H1 (cell line): ENCODE measurements at regions not wholly inside any gene's neighbourhood (a gene's known extent, or its start where the extent isn't known, plus 50 kb on each side); places are given as distances from the start of the nearest gene placed in this dataset.

Experiments
- CTCF ChIA-PET: fragments of 300-600 bp; sonication (Branson Sonifier 250); formaldehyde crosslinking; loops from one replicate; lab custom pipeline; 2021; ENCODE audit not compliant: partially characterized antibody; lab: Charles Lee
- POLR2A ChIA-PET: fragments of 300-600 bp; sonication (Branson Sonifier 250); formaldehyde crosslinking; loops from one replicate; lab custom pipeline; 2021; ENCODE audit warnings: inconsistent platforms; ENCODE audit not compliant: partially characterized antibody; lab: Charles Lee
- DNase-seq, 2 experiments: peaks; one replicate each; pipeline versions ENCODE4 v3.0.0 to v3.0.0-alpha.2; 2010 to 2022; ENCODE audit warnings: low spot score in 2 of 2, low read depth in 1 of 2, mixed read lengths in 1 of 2
- FAIRE-seq: peaks from 2 replicates; lab custom pipeline; 2011; peaks lifted over from hg19 to GRCh38; lab: Jason Lieb, UNC
- H2AFZ ChIP-seq: 2 replicates; pipeline ENCODE4 v1.8.1; 2012; ENCODE audit warnings: low read length, inconsistent platforms
- H2AK5ac ChIP-seq: 2 replicates; pipeline ENCODE4 v1.6.1; 2013; ENCODE audit warnings: low read depth, low read length
- H2BK120ac ChIP-seq: replicated peaks from 2 replicates; pipeline ENCODE3; 2013; ENCODE audit warnings: low read depth, low read length, inconsistent platforms
- H2BK12ac ChIP-seq: 2 replicates; pipeline ENCODE4 v1.6.1; 2013; ENCODE audit warnings: low read depth, low read length
- H2BK15ac ChIP-seq: 2 replicates; pipeline ENCODE4 v1.6.1; 2013; ENCODE audit warnings: low read length
- H2BK20ac ChIP-seq: 2 replicates; pipeline ENCODE4 v1.6.1; 2013; ENCODE audit warnings: low read length
- H2BK5ac ChIP-seq: 2 replicates; pipeline ENCODE4 v1.6.1; 2013; ENCODE audit warnings: low read depth, low read length
- H3K14ac ChIP-seq: 2 replicates; pipeline ENCODE4 v1.6.1; 2013; ENCODE audit warnings: inconsistent platforms; ENCODE audit not compliant: insufficient read length
- H3K18ac ChIP-seq: 2 replicates; pipeline ENCODE4 v1.6.1; 2013; ENCODE audit warnings: low read length; ENCODE audit errors: extremely low read depth
- H3K23ac ChIP-seq: 2 replicates; pipeline ENCODE4 v1.6.1; 2013; ENCODE audit warnings: inconsistent platforms; ENCODE audit not compliant: insufficient read length
- H3K23me2 ChIP-seq: 2 replicates; pipeline ENCODE4 v1.6.1; 2013; ENCODE audit warnings: low read depth, low read length
- H3K27ac ChIP-seq: 2 replicates; pipeline ENCODE4 v1.6.1; 2011; ENCODE audit warnings: low read depth, low read length, inconsistent platforms
- H3K27me3 ChIP-seq, 4 experiments: replicated peaks in 1 of 4; 1 replicate in 1 of 4; 2 replicates in 3 of 4; pipeline versions ENCODE4 v1.6.1 to v1.8.1; 2011 to 2013; ENCODE audit warnings: low read length in 3 of 4, mild to moderate bottlenecking in 3 of 4, inconsistent platforms in 2 of 4, mixed read lengths in 2 of 4, moderate library complexity in 1 of 4; ENCODE audit not compliant: control insufficient read depth in 3 of 4, insufficient read depth in 3 of 4; ENCODE audit errors: extremely low read depth in 1 of 4
- H3K36me3 ChIP-seq, 4 experiments: 2 replicates each; pipeline versions ENCODE4 v1.6.1 to v1.8.1; 2011 to 2013; ENCODE audit warnings: mild to moderate bottlenecking in 4 of 4, low read length in 3 of 4, moderate library complexity in 2 of 4, control low read depth in 1 of 4, inconsistent platforms in 1 of 4; ENCODE audit not compliant: insufficient read depth in 4 of 4, control insufficient read depth in 2 of 4
- H3K4ac ChIP-seq: replicated peaks from 2 replicates; pipeline ENCODE3; 2013; ENCODE audit warnings: low read length, low read depth, mixed read lengths, inconsistent platforms; ENCODE audit not compliant: insufficient read length
- H3K4me1 ChIP-seq, 4 experiments: replicated peaks in 1 of 4; 1 replicate in 1 of 4; 2 replicates in 3 of 4; pipeline versions ENCODE4 v1.6.1 to v1.8.1; 2011 to 2013; ENCODE audit warnings: low read length in 3 of 4, inconsistent platforms in 2 of 4, mixed read lengths in 1 of 4; ENCODE audit not compliant: insufficient read depth in 4 of 4, control insufficient read depth in 3 of 4
- H3K4me2 ChIP-seq, 2 experiments: 2 replicates each; pipeline versions ENCODE4 v1.6.1 to v1.8.1; 2011 to 2013; ENCODE audit warnings: low read depth in 2 of 2, low read length in 2 of 2, control low read depth in 1 of 2, inconsistent platforms in 1 of 2, mild to moderate bottlenecking in 1 of 2; ENCODE audit not compliant: insufficient read depth in 1 of 2
- H3K4me3 ChIP-seq, 4 experiments: fragments of 200-600, 300-600 bp in 1 of 4; sonication (generic), shearing (Covaris generic), sonication (Bioruptor Twin) in 1 of 4; 2 replicates each; pipeline versions ENCODE4 v1.5.1 to v1.8.1; 2011 to 2016; ENCODE audit warnings: low read length in 4 of 4, low read depth in 3 of 4, control low read depth in 2 of 4, inconsistent platforms in 2 of 4, mild to moderate bottlenecking in 2 of 4, mixed read lengths in 1 of 4, moderate library complexity in 1 of 4; ENCODE audit not compliant: insufficient read depth in 2 of 4; ENCODE audit errors: extremely low read depth in 1 of 4
- H3K56ac ChIP-seq: replicated peaks from 2 replicates; pipeline ENCODE3; 2013; ENCODE audit warnings: low read depth, mild to moderate bottlenecking, mixed read lengths, low read length, inconsistent platforms; ENCODE audit not compliant: insufficient read length
- H3K79me1 ChIP-seq: 2 replicates; pipeline ENCODE4 v1.6.1; 2013; ENCODE audit warnings: low read depth, low read length, control low read depth
- H3K79me2 ChIP-seq, 2 experiments: 2 replicates each; pipeline versions ENCODE4 v1.6.1 to v1.8.1; 2012 to 2013; ENCODE audit warnings: low read length in 2 of 2, mild to moderate bottlenecking in 2 of 2, inconsistent platforms in 1 of 2; ENCODE audit not compliant: insufficient read depth in 2 of 2, control insufficient read depth in 1 of 2
- H3K9ac ChIP-seq, 4 experiments: replicated peaks in 1 of 4; 1 replicate in 1 of 4; 2 replicates in 3 of 4; pipeline versions ENCODE4 v1.6.1 to v1.8.1; 2011 to 2013; ENCODE audit warnings: low read depth in 3 of 4, low read length in 3 of 4, control low read depth in 2 of 4, mild to moderate bottlenecking in 2 of 4, moderate library complexity in 2 of 4, inconsistent platforms in 1 of 4; ENCODE audit errors: extremely low read depth in 1 of 4
- H3K9me3 ChIP-seq, 2 experiments: 2 replicates each; pipeline versions ENCODE4 v1.6.1 to v1.8.1; 2012 to 2013; ENCODE audit warnings: mild to moderate bottlenecking in 2 of 2, moderate library complexity in 2 of 2, control low read depth in 1 of 2, inconsistent platforms in 1 of 2, low read depth in 1 of 2, low read length in 1 of 2, mixed read lengths in 1 of 2; ENCODE audit not compliant: insufficient read depth in 2 of 2
- H4K20me1 ChIP-seq, 2 experiments: replicated peaks in 1 of 2; 2 replicates each; pipeline versions ENCODE3 to v1.8.1; 2011 to 2013; ENCODE audit warnings: inconsistent platforms in 2 of 2, low read length in 2 of 2, mild to moderate bottlenecking in 1 of 2; ENCODE audit not compliant: insufficient read depth in 2 of 2, control insufficient read depth in 1 of 2
- H4K5ac ChIP-seq: 2 replicates; pipeline ENCODE4 v1.6.1; 2013; ENCODE audit warnings: low read length, low read depth, mixed read lengths, inconsistent platforms; ENCODE audit not compliant: insufficient read length
- H4K8ac ChIP-seq: 2 replicates; pipeline ENCODE4 v1.8.0; 2013; ENCODE audit warnings: mild to moderate bottlenecking, moderate library complexity, low read length, inconsistent platforms; ENCODE audit not compliant: insufficient read depth; ENCODE audit errors: extremely low read depth
- H4K91ac ChIP-seq: replicated peaks from 2 replicates; pipeline ENCODE3; 2013; ENCODE audit warnings: low read length, mixed read lengths, inconsistent platforms; ENCODE audit not compliant: insufficient read length
- KDM4A ChIP-seq: IDR thresholded peaks from one replicate; pipeline ENCODE4 v1.7.1; 2012; ENCODE audit warnings: low read depth, mild to moderate bottlenecking, moderate library complexity, low read length, inconsistent platforms; ENCODE audit not compliant: severe bottlenecking
- SUZ12 ChIP-seq: fragments of 200-600 bp; sonication (generic); IDR thresholded peaks from 2 replicates; pipeline ENCODE4 v1.6.1; 2012; ENCODE audit warnings: mild to moderate bottlenecking, inconsistent platforms, low read length, moderate library complexity, mixed read lengths
- WGBS, 2 experiments: shearing (Covaris generic) in 1 of 2; methylation state at CpG; one replicate each; pipeline versions ENCODE4 v1.1.6 to v1.1.7; 2013 to 2015; ENCODE audit warnings: low lambda C conversion rate in 2 of 2, mixed read lengths in 2 of 2, inconsistent platforms in 1 of 2, low coverage in 1 of 2, missing lambda C conversion rate in 1 of 2; ENCODE audit not compliant: insufficient replicate concordance in 2 of 2, insufficient coverage in 1 of 2, insufficient read length in 1 of 2; ENCODE audit errors: extremely low coverage in 1 of 2, missing lambda C conversion rate in 1 of 2; 5-methylcytosine and 5-hydroxymethylcytosine counted together

DNA sequence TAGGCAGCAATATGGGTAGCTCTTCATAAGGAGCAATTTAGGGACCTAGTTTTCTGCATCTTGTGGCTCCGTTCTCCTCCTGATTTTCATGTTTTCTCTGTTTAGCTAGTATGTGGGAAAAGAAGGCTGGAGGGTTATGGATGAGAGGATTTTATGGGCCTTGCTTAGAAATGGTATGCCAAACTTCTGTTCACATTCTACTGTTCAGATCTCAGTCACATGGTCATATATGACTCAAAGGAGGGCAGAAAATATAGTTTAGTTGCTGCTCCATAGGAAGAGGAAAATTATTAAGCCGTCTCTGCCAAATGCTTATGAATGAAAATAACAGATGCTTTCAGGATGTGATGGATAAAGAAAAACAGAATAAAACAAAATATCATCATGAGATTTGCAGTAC is 361.8 kb upstream of the CWC22 start:
- Histone ChIP-seq H3K4me2 (no peak overlapping the region), H3K36me3 (no peaks in the 10 kb centered on the region), H2AK5ac (no peak overlapping the region), H2BK15ac (no peak overlapping the region), H3K23me2 (no peaks in the 10 kb centered on the region), H4K5ac (no peak overlapping the region), H2BK12ac (no peak overlapping the region), H3K4me3 (no peak overlapping the region), H2BK120ac (no peak overlapping the region), H3K79me1 (no peaks in the 10 kb centered on the region), H2BK5ac (no peak overlapping the region), H4K20me1 (no peaks in the 10 kb centered on the region), H4K91ac (no peak overlapping the region), H3K4ac (no peak overlapping the region), H3K4me1 (no peaks in the 10 kb centered on the region), H3K14ac (no peak overlapping the region), H3K56ac (no peak overlapping the region), H3K27me3 (no peaks in the 10 kb centered on the region), H3K79me2 (no peaks in the 10 kb centered on the region), H4K8ac (no peak overlapping the region), H3K18ac (no peak overlapping the region), H2BK20ac (no peak overlapping the region), H3K23ac (no peak overlapping the region), H3K9ac (no peak overlapping the region), H3K27ac (no peak overlapping the region), H3K9me3 (no peaks in the 10 kb centered on the region), H2AFZ (no peak overlapping the region)
- ChIA-PET CTCF (interaction anchor here (1.1 to 1.3 kb wide), 2 partner anchors 8 to 10 kb away, joined by 4 to 5 read pairs; no protein-coding TSS in a partner anchor), POLR2A (no interaction called here)
- WGBS, 2 experiments, result 50% methylated on average over 2 of the region's 2 CpGs; no CpG with 5 or more reads in 1 of the 2 experiments
- no peak for FAIRE-seq
- TF ChIP-seq KDM4A, result no peak
- no peak for TF ChIP-seq SUZ12
- no peak for DNase-seq
